ENCODE measurements at regions not wholly inside any gene's neighbourhood (a gene's known extent, or its start where the extent isn't known, plus 50 kb on each side); places are given as distances from the start of the nearest gene placed in this dataset.

GRCh38 chr1:228812961-228813360 lies 77.7 kb downstream of the RHOU start:
- no peak for TF ChIP-seq POLR2A (IDR thresholded peaks at IDR 0.05)
- no peak for TF ChIP-seq CTCF (IDR thresholded peaks at IDR 0.05)
